ENCODE measurements at regions not wholly inside any gene's neighbourhood (a gene's known extent, or its start where the extent isn't known, plus 50 kb on each side); places are given as distances from the start of the nearest gene placed in this dataset.

DNA sequence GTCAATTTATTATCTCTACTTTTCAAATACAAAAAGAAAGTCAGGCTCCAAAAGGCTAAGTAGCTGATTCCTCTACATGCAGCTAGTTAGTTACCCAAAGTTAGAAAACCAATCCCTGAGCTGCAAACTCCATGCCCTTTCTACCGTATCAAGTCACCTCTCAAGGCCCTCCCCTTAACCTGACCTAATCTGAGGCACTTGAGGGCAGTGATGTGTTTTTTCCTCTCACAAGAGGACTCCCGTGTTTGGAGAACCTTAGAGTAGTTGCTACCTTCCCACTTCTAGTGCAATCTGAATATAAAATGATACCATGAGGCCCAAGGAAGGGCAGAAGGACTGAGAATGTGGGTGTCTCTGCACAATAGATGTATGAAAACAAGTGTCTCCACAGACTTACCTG lies 907.9 kb upstream of the CELF4 start:
- Histone ChIP-seq H3K36me3 (ENCODE audit: insufficient read depth, low read length) (no peaks in the 10 kb centered on the region), H3K4me3 (ENCODE audit: low read length) (no peak overlapping the region), H3K4me1 (ENCODE audit: insufficient read depth, low read length) (no peaks in the 10 kb centered on the region), H3K27ac (ENCODE audit: low read depth, low read length) (no peak overlapping the region), H3K9me3 (ENCODE audit: insufficient read depth, low read depth, low read length) (no peaks in the 10 kb centered on the region), H3K9ac (ENCODE audit: low read depth, low read length) (no peak overlapping the region), H3K27me3 (ENCODE audit: insufficient read depth, low read length) (no peaks in the 10 kb centered on the region)
- WGBS, result 91% methylated on average over 2 of the region's 2 CpGs

DNA sequence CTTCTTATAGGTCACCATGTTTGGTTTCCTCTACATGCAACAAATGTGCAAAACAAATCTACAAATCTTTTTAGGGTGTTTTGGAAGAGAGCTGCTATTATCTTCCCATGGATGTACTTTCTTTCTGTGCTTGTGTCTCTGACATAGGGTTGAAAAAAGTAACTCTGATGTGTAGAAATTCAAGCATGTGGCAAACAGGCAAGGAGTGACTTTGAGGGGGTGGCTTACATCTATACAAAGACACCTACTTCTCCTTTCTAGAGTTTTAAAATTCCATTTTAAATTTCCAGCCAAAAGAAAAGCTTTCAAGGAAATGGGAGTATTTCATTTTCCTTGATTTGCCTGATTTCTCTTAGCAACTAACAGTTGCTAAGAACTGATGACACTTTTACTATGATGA lies 904.8 kb upstream of the CELF4 start:
- H3K36me3 ChIP-seq (ENCODE audit: insufficient read depth, low read length), result no peaks in the 10 kb centered on the region
- H3K4me3 ChIP-seq (ENCODE audit: low read length), result no peak overlapping the region
- H3K9ac ChIP-seq (ENCODE audit: low read depth, low read length), result no peak overlapping the region
- no peaks in the 10 kb centered on the region for H3K27me3 ChIP-seq (ENCODE audit: insufficient read depth, low read length)
- no peaks in the 10 kb centered on the region for H3K4me1 ChIP-seq (ENCODE audit: insufficient read depth, low read length)
- no peak overlapping the region for H3K27ac ChIP-seq (ENCODE audit: low read depth, low read length)
- H3K9me3 ChIP-seq (ENCODE audit: insufficient read depth, low read depth, low read length), result no peaks in the 10 kb centered on the region

GRCh38 chr18:38466426-38466825 lies 900.8 kb upstream of the CELF4 start:
- no peaks in the 10 kb centered on the region for H3K27me3 ChIP-seq (ENCODE audit: insufficient read depth, low read length)
- H3K9ac ChIP-seq (ENCODE audit: low read depth, low read length), result no peak overlapping the region
- WGBS, result 94% methylated on average over 2 of the region's 2 CpGs

GRCh38 chr18:38464024-38464423 lies 898.4 kb upstream of the CELF4 start:
- no peaks in the 10 kb centered on the region for H3K36me3 ChIP-seq (ENCODE audit: insufficient read depth, low read length)
- no peak overlapping the region for H3K27ac ChIP-seq (ENCODE audit: low read depth, low read length)
- H3K4me3 ChIP-seq (ENCODE audit: low read length), result no peak overlapping the region
- H3K9me3 ChIP-seq (ENCODE audit: insufficient read depth, low read depth, low read length), result no peaks in the 10 kb centered on the region
- no peaks in the 10 kb centered on the region for H3K27me3 ChIP-seq (ENCODE audit: insufficient read depth, low read length)
- WGBS, result 97% methylated on average over 1 of the region's 1 CpG
- no peak overlapping the region for H3K9ac ChIP-seq (ENCODE audit: low read depth, low read length)
- H3K4me1 ChIP-seq (ENCODE audit: insufficient read depth, low read length), result no peaks in the 10 kb centered on the region

More at GRCh38 chr18:38466426-38466825, 900.8 kb upstream of the CELF4 start:
- H3K27ac ChIP-seq (ENCODE audit: low read depth, low read length), result no peak overlapping the region
- no peaks in the 10 kb centered on the region for H3K4me1 ChIP-seq (ENCODE audit: insufficient read depth, low read length)
- H3K36me3 ChIP-seq (ENCODE audit: insufficient read depth, low read length), result no peaks in the 10 kb centered on the region
- no peaks in the 10 kb centered on the region for H3K9me3 ChIP-seq (ENCODE audit: insufficient read depth, low read depth, low read length)
- no peak overlapping the region for H3K4me3 ChIP-seq (ENCODE audit: low read length)

GRCh38 chr18:38460657-38461056 lies 895.1 kb upstream of the CELF4 start:
- Histone ChIP-seq H3K36me3 (ENCODE audit: insufficient read depth, low read length) (no peaks in the 10 kb centered on the region), H3K9me3 (ENCODE audit: insufficient read depth, low read depth, low read length) (no peaks in the 10 kb centered on the region), H3K27me3 (ENCODE audit: insufficient read depth, low read length) (no peaks in the 10 kb centered on the region), H3K4me3 (ENCODE audit: low read length) (no peak overlapping the region), H3K9ac (ENCODE audit: low read depth, low read length) (no peak overlapping the region), H3K27ac (ENCODE audit: low read depth, low read length) (no peak overlapping the region), H3K4me1 (ENCODE audit: insufficient read depth, low read length) (no peaks in the 10 kb centered on the region)
- WGBS, result 91% methylated on average over 4 of the region's 4 CpGs

GRCh38 chr18:38459131-38459994 lies 893.8 kb upstream of the CELF4 start:
- no peaks in the 10 kb centered on the region for H3K27me3 ChIP-seq (ENCODE audit: insufficient read depth, low read length)
- WGBS, result 95% methylated on average over 13 of the region's 14 CpGs

GRCh38 chr18:38458698-38459097 lies 893.1 kb upstream of the CELF4 start:
- Histone ChIP-seq H3K27me3 (ENCODE audit: insufficient read depth, low read length) (no peaks in the 10 kb centered on the region), H3K27ac (ENCODE audit: low read depth, low read length) (no peak overlapping the region), H3K9me3 (ENCODE audit: insufficient read depth, low read depth, low read length) (no peaks in the 10 kb centered on the region), H3K36me3 (ENCODE audit: insufficient read depth, low read length) (no peaks in the 10 kb centered on the region), H3K4me3 (ENCODE audit: low read length) (no peak overlapping the region), H3K4me1 (ENCODE audit: insufficient read depth, low read length) (no peaks in the 10 kb centered on the region), H3K9ac (ENCODE audit: low read depth, low read length) (no peak overlapping the region)
- WGBS, result 97% methylated on average over 2 of the region's 3 CpGs

More at GRCh38 chr18:38459131-38459994, 893.8 kb upstream of the CELF4 start:
- Histone ChIP-seq H3K9me3 (ENCODE audit: insufficient read depth, low read depth, low read length) (no peaks in the 10 kb centered on the region), H3K4me1 (ENCODE audit: insufficient read depth, low read length) (no peaks in the 10 kb centered on the region), H3K4me3 (ENCODE audit: low read length) (no peak overlapping the region), H3K27ac (ENCODE audit: low read depth, low read length) (no peak overlapping the region), H3K9ac (ENCODE audit: low read depth, low read length) (no peak overlapping the region), H3K36me3 (ENCODE audit: insufficient read depth, low read length) (no peaks in the 10 kb centered on the region)

DNA sequence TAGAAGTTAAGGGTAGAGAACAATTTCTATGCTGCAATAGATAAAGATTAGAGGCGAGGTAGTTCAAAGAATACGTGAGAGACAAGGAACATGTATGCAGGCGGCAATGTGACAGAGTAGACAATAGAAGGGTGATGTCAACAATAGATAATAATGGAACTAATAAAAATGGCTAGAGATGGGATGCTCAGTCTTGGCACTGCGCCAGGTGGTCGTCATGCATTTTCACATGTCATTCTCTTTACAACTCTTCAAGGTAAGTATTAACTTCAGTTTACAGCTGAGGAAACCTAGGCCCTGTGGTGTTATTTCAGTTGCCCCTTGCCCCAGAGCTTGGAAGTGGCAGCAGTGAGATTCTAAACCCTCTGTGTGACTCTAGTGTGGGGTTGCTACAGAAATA lies 890.7 kb upstream of the CELF4 start:
- Histone ChIP-seq H3K9ac (ENCODE audit: low read depth, low read length) (no peak overlapping the region), H3K36me3 (ENCODE audit: insufficient read depth, low read length) (no peaks in the 10 kb centered on the region), H3K27me3 (ENCODE audit: insufficient read depth, low read length) (no peaks in the 10 kb centered on the region), H3K9me3 (ENCODE audit: insufficient read depth, low read depth, low read length) (no peaks in the 10 kb centered on the region), H3K27ac (ENCODE audit: low read depth, low read length) (no peak overlapping the region), H3K4me1 (ENCODE audit: insufficient read depth, low read length) (peaks cover under 1% of the 10 kb centered on the region; the same call in 1 of the 2 replicates), H3K4me3 (ENCODE audit: low read length) (no peak overlapping the region)
- WGBS, result 96% methylated on average over 5 of the region's 5 CpGs

DNA sequence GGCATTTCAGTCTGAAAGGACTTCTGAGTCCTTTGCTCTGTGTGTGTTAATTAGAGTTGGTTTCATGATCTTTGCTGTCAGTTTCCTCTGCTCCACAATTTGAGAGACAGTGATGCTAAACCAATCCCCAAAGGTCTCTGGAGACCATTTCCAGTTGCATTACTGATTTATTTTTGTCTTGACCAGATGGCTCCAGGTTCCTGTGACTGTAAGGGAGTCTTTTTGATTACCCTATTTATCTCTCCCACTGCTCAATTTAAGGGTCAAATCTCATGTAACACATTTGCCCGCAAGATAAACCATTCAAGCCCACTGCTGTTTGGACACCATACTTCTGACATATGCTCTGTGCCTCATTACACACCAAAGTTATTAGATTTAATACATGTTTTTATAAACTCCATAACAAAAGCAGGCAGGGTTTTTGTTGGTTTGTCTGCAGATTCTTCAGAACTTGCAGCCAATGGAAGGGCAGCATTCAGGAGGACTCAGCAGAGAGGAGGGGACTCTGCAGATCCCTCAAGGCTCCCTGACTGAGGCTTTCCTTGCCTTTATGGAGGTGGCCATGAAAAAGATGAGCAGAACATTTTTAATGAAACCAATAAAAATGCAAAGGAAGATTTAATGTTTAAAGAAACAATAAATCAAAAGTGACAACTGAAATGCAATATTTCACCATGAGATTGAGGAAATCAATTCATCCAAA lies 889.3 kb upstream of the CELF4 start:
- WGBS, result 100% methylated on average over 1 of the region's 1 CpG

DNA sequence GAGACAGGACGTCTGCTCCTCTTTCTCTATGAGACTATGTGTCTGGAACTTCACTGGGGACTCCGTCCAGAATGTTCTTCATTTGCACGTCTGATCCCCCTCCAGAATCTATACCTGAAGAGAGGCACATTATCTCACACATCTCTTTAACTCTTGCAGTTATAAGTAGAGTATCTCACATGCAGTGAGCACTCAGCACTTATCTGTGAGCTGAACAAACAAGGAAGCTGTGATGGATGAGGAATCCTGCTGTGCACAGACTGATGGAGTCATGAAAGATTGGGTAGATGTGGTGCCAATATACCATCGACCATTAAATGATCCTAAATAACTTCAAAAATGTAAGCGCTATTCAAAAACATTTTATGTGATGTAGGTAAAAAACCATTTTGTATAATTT lies 888.3 kb upstream of the CELF4 start:
- no peak overlapping the region for H3K9ac ChIP-seq (ENCODE audit: low read depth, low read length)
- H3K4me3 ChIP-seq (ENCODE audit: low read length), result no peak overlapping the region
- H3K9me3 ChIP-seq (ENCODE audit: insufficient read depth, low read depth, low read length), result no peaks in the 10 kb centered on the region
- no peak overlapping the region for H3K27ac ChIP-seq (ENCODE audit: low read depth, low read length)
- H3K4me1 ChIP-seq (ENCODE audit: insufficient read depth, low read length), result peaks cover 14% of the 10 kb centered on the region; the same call in 1 of the 2 replicates
- 88% methylated on average over 3 of the region's 5 CpGs for WGBS
- H3K36me3 ChIP-seq (ENCODE audit: insufficient read depth, low read length), result no peaks in the 10 kb centered on the region
- H3K27me3 ChIP-seq (ENCODE audit: insufficient read depth, low read length), result no peaks in the 10 kb centered on the region

More for the DNA sequence above, 889.3 kb upstream of the CELF4 start:
- H3K27ac ChIP-seq (ENCODE audit: low read depth, low read length), result no peak overlapping the region
- H3K9ac ChIP-seq (ENCODE audit: low read depth, low read length), result no peak overlapping the region
- H3K36me3 ChIP-seq (ENCODE audit: insufficient read depth, low read length), result no peaks in the 10 kb centered on the region
- no peaks in the 10 kb centered on the region for H3K9me3 ChIP-seq (ENCODE audit: insufficient read depth, low read depth, low read length)
- no peak overlapping the region for H3K4me3 ChIP-seq (ENCODE audit: low read length)
- H3K27me3 ChIP-seq (ENCODE audit: insufficient read depth, low read length), result no peaks in the 10 kb centered on the region
- H3K4me1 ChIP-seq (ENCODE audit: insufficient read depth, low read length), result peaks cover 14% of the 10 kb centered on the region; the same call in 1 of the 2 replicates

- H3K9ac ChIP-seq (ENCODE audit: low read depth, low read length), result no peak overlapping the region
- peaks cover 14% of the 10 kb centered on the region; the same call in 1 of the 2 replicates for H3K4me1 ChIP-seq (ENCODE audit: insufficient read depth, low read length)
- no peaks in the 10 kb centered on the region for H3K27me3 ChIP-seq (ENCODE audit: insufficient read depth, low read length)
- H3K36me3 ChIP-seq (ENCODE audit: insufficient read depth, low read length), result no peaks in the 10 kb centered on the region
- H3K4me3 ChIP-seq (ENCODE audit: low read length), result no peak overlapping the region
- 74% methylated on average over 4 of the region's 4 CpGs for WGBS
- H3K27ac ChIP-seq (ENCODE audit: low read depth, low read length), result no peak overlapping the region
- no peaks in the 10 kb centered on the region for H3K9me3 ChIP-seq (ENCODE audit: insufficient read depth, low read depth, low read length)
These were observed 885.3 kb upstream of the CELF4 start for GRCh38 chr18:38450876-38451275.
